Brain microvascular endothelial cell (primary cell): ENCODE measurements at regions not wholly inside any gene's neighbourhood (a gene's known extent, or its start where the extent isn't known, plus 50 kb on each side); places are given as distances from the start of the nearest gene placed in this dataset.
A peak's percentile ranks its signal among the peaks of the same experiment; 100 is the strongest.
"Not testable (repeated sequence)": the region's sequence is repeated elsewhere in the genome, so short reads cannot be mapped to it uniquely, and the experiment has no call there.

ENCODE experiments used
- DNase-seq: peaks from one replicate; pipeline ENCODE4 v3.0.0-alpha.2; 2020
- H3K27ac ChIP-seq: fragments of 250-450 bp; sonication (Bioruptor Pico); 2 replicates; pipeline ENCODE4 v1.5.1; 2020; ENCODE audit warnings: mild to moderate bottlenecking, moderate library complexity
- H3K27me3 ChIP-seq: fragments of 250-450 bp; sonication (Bioruptor Pico); replicated peaks from 2 replicates; pipeline ENCODE4 v1.5.1; 2020; ENCODE audit warnings: mild to moderate bottlenecking
- H3K36me3 ChIP-seq: fragments of 250-450 bp; sonication (Bioruptor Pico); replicated peaks from 2 replicates; pipeline ENCODE4 v1.5.1; 2020; ENCODE audit warnings: mild to moderate bottlenecking
- H3K4me3 ChIP-seq: 2 replicates; pipeline ENCODE4 v1.5.1; 2011; ENCODE audit warnings: low read depth, mild to moderate bottlenecking, control low read depth, low read length, moderate library complexity
- in situ Hi-C: cut with HindIII; loops from 2 replicates; pipeline ENCODE4 v1.10.0; 2017; ENCODE audit warnings: low sequenced_read_pairs, low pct_ligation_motif_present
- TF ChIP-seq, protein P1 (sequence below): IDR thresholded peaks from 2 replicates; pipeline ENCODE4 v1.5.1; 2011; ENCODE audit warnings: low read depth, mild to moderate bottlenecking, moderate library complexity, low read length, control low read depth, inconsistent platforms; ENCODE audit errors: missing control alignments

DNA sequence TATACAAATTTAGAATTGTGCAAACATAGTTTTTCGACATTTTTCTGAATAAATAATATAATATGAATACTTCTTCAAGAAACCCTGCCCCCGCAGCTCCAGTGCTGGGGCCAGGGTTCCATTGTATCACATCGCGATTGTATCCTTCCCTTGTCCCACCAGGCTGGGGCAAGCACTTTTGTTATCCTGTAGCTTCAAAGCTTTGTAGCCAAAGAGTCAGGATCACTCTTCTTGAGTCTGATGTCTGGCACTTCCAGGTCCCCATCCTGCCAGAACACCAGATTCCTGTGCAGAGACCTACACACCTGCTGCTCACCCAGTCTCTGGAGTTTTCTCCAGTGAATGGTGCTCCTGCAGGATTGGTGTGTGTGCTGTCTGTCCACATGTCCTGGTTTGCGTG is 186.9 kb downstream of the ASB1 start:
- Histone ChIP-seq H3K4me3 (no peak overlapping the region), H3K36me3 (no peaks in the 10 kb centered on the region), H3K27ac (no peak overlapping the region), H3K27me3 (no peaks in the 10 kb centered on the region)
- no peak for DNase-seq
- in situ Hi-C loops, result no loop called here
- TF ChIP-seq, protein P1, sequence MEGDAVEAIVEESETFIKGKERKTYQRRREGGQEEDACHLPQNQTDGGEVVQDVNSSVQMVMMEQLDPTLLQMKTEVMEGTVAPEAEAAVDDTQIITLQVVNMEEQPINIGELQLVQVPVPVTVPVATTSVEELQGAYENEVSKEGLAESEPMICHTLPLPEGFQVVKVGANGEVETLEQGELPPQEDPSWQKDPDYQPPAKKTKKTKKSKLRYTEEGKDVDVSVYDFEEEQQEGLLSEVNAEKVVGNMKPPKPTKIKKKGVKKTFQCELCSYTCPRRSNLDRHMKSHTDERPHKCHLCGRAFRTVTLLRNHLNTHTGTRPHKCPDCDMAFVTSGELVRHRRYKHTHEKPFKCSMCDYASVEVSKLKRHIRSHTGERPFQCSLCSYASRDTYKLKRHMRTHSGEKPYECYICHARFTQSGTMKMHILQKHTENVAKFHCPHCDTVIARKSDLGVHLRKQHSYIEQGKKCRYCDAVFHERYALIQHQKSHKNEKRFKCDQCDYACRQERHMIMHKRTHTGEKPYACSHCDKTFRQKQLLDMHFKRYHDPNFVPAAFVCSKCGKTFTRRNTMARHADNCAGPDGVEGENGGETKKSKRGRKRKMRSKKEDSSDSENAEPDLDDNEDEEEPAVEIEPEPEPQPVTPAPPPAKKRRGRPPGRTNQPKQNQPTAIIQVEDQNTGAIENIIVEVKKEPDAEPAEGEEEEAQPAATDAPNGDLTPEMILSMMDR, result no peak

GRCh38 chr2:238614376-238614775 is 187.6 kb downstream of the ASB1 start:
- in situ Hi-C loops, result no loop called here

GRCh38 chr2:238615187-238615586 is 188.5 kb downstream of the ASB1 start:
- no peak overlapping the region for H3K4me3 ChIP-seq
- H3K36me3 ChIP-seq, result no peaks in the 10 kb centered on the region
- DNase-seq, result no peak
- TF ChIP-seq, protein P1, result no peak
- no peaks in the 10 kb centered on the region for H3K27me3 ChIP-seq
- in situ Hi-C loops, result no loop called here
- H3K27ac ChIP-seq, result no peak overlapping the region

More at GRCh38 chr2:238614376-238614775, 187.6 kb downstream of the ASB1 start:
- no peak for DNase-seq
- TF ChIP-seq, protein P1, result no peak
- H3K27me3 ChIP-seq, result no peaks in the 10 kb centered on the region
- no peaks in the 10 kb centered on the region for H3K36me3 ChIP-seq
- H3K27ac ChIP-seq, result no peak overlapping the region
- H3K4me3 ChIP-seq, result no peak overlapping the region

GRCh38 chr2:238616681-238617080 is 190.0 kb downstream of the ASB1 start:
- DNase-seq, result no peak
- no peaks in the 10 kb centered on the region for H3K36me3 ChIP-seq
- no peak overlapping the region for H3K4me3 ChIP-seq
- H3K27me3 ChIP-seq, result no peaks in the 10 kb centered on the region
- in situ Hi-C loops, result no loop called here
- TF ChIP-seq, protein P1, result no peak
- H3K27ac ChIP-seq, result no peak overlapping the region

DNA sequence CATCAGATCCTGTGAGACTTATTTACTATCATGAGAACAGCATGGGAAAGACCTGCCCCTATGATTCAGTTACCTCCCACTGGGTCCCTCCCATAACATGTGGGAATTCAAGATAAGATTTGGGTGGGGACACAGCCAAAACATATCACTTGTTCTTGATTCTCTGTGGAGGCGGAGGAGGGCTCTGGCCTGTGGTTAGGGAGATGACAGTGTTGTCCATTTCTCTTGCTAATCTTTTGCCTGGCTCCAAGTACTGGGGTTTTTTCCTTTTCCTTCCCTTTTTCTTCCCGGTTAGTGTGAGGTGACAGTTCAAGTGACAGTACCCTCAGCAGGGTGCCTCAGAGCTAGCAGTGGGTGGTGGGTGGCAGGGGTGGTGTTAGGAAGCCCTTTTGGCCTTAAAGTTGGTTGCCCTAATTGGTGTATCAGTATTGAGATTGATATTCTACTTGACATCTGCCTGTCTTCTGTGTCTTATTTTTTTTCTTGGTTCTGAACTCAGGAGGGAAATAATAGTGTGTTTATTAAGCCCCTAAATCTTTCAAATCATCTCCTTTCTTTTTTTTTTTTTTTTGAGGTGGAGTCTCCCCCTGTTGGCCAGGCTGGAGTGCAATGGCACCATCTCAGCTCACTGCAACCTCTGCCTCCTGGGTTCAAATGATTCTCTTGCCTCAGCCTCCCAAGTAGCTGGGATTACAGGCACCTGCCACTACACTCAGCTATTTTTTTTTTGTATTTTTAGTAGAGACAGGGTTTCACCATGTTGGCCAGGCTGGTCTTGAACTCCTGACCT is 192.0 kb downstream of the ASB1 start:
- H3K27ac ChIP-seq, H3K27me3 ChIP-seq, H3K36me3 ChIP-seq, H3K4me3 ChIP-seq, in situ Hi-C loops: not testable (repeated sequence)
- TF ChIP-seq, protein P1, result peak; percentile 35
- peak; percentile 9 for DNase-seq

DNA sequence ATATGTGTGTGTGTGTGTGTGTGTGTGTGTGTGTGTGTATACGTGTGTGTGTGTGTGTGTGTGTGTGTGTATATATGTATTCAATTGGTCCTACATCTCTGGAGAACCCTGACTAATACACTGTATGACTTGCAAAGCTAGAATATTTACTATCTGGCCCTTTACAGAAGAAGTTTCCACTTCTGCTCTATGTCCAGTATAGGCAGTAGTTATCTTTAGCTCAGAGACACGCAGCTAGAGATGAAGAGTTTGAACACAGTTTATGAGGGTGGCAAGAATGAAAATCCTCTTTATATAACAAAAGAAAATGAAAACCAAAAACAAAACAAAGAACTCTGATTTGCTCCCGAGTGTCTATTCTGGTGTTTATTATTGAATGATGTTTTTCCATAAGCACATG is 201.2 kb downstream of the ASB1 start:
- Histone ChIP-seq H3K4me3 (no peak overlapping the region), H3K27ac (no peak overlapping the region), H3K27me3 (no peaks in the 10 kb centered on the region), H3K36me3 (no peaks in the 10 kb centered on the region)
- in situ Hi-C loops, result no loop called here
- TF ChIP-seq, protein P1, result no peak
- DNase-seq, result no peak
